Thoracic aorta (tissue), 2 donors: ENCODE measurements at regions not wholly inside any gene's neighbourhood (a gene's known extent, or its start where the extent isn't known, plus 50 kb on each side); places are given as distances from the start of the nearest gene placed in this dataset.

Source experiments
- ATAC-seq: fragments of 150-250 bp; one replicate; pipeline ENCODE4 v1.8.0; 2017; ENCODE audit warnings: low read depth; ENCODE audit not compliant: insufficient number of reproducible peaks, low FRiP score
- DNase-seq: peaks from one replicate; pipeline ENCODE4 v3.0.0-alpha.2; 2020; ENCODE audit warnings: low spot score
- H3K27ac ChIP-seq, 2 donors: fragments of 200-600 bp; sonication (generic); 1 replicate in 1 of 2; 2 replicates in 1 of 2; pipeline ENCODE4 v1.5.1; 2016; ENCODE audit warnings: mild to moderate bottlenecking in 2 of 2, moderate library complexity in 2 of 2
- H3K27me3 ChIP-seq: fragments of 200-600 bp; sonication (generic); replicated peaks from 2 replicates; pipeline ENCODE4 v1.6.0; 2016; ENCODE audit warnings: mild to moderate bottlenecking; ENCODE audit not compliant: insufficient read depth
- H3K36me3 ChIP-seq: fragments of 200-600 bp; sonication (generic); one replicate; pipeline ENCODE4 v1.5.1; 2016
- H3K4me1 ChIP-seq, 2 donors: fragments of 200-600 bp; sonication (generic); 1 replicate in 1 of 2; 2 replicates in 1 of 2; pipeline versions ENCODE4 v1.5.1 to v1.6.0; 2016; ENCODE audit warnings: low read depth in 2 of 2, mild to moderate bottlenecking in 1 of 2; ENCODE audit not compliant: control insufficient read depth in 1 of 2
- H3K4me3 ChIP-seq: fragments of 200-600 bp; sonication (generic); 2 replicates; pipeline ENCODE4 v1.5.1; 2016; ENCODE audit warnings: mild to moderate bottlenecking
- H3K9me3 ChIP-seq: fragments of 200-600 bp; sonication (generic); 2 replicates; pipeline ENCODE4 v1.5.1; 2016
- CTCF ChIP-seq: fragments of 200-600 bp; sonication (generic); IDR thresholded peaks from one replicate; pipeline ENCODE4 v1.5.1; 2019; ENCODE audit warnings: antibody characterized with exemption

- Histone ChIP-seq H3K4me1 (no peaks in the 10 kb centered on the region), H3K4me3 (no peak overlapping the region), H3K36me3 (no peaks in the 10 kb centered on the region), H3K27me3 (no peaks in the 10 kb centered on the region), H3K27ac (no peak overlapping the region), H3K9me3 (peaks cover 7% of the 10 kb centered on the region)
- ATAC-seq = no peak
- no peak for TF ChIP-seq CTCF
- DNase-seq = no peak
Observed at GRCh38 chr3:30962084-30962483, 67.6 kb upstream of the GADL1 start.

DNA sequence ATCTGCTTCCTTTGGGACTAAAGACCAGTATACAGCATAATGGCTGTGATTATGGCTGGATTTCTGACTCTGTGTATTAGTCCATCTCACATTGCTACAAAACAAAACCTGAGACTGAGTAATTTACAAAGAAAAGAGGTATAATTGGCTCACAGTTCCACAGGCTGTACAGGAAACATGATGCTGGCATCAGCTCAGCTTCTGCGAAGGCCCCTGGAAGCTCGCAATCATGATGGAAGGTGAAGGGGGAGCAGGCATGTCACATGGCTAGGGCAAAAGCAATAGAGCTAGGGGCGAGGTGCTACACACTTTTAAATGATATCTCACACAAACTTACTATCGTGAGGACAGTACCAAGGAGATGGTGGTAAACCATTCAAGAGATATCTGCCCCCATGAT, 68.0 kb upstream of the GADL1 start:
- no peaks in the 10 kb centered on the region for H3K27me3 ChIP-seq
- H3K9me3 ChIP-seq = peaks cover 7% of the 10 kb centered on the region
- ATAC-seq (no peak), DNase-seq (no peak)
- TF ChIP-seq CTCF = no peak
- H3K4me1 ChIP-seq = no peaks in the 10 kb centered on the region
- no peak overlapping the region for H3K4me3 ChIP-seq
- H3K27ac ChIP-seq = no peak overlapping the region
- no peaks in the 10 kb centered on the region for H3K36me3 ChIP-seq

DNA sequence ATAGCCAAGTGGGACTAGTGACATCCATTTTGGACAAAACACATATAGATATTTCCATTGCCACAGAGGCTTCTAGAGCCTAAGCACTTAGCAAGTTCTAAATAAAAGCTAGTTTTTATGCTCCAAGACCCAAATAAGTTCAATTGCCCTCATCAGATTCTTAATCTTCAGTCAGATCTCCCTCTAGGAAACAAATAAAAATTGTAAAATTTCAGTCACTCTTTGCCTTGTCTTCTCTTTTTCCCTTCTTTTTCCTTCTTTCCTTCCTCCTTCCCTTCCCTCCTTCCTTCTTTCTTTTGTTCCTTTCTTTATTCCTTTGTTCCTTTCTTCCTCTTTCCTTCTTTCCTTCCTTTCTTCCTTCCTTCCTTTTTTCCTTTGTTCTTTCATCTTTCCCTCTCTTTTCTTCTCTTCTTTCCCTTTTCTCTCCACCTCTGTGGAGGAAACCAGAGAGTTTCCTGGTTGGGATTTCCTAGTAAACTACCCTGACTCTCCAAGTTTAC, 68.8 kb upstream of the GADL1 start:
- Histone ChIP-seq H3K4me1 (no peaks in the 10 kb centered on the region), H3K27ac (no peak overlapping the region), H3K9me3 (peaks cover 7% of the 10 kb centered on the region), H3K27me3 (no peaks in the 10 kb centered on the region), H3K36me3 (no peaks in the 10 kb centered on the region), H3K4me3 (no peak overlapping the region)
- no peak for TF ChIP-seq CTCF
- ATAC-seq (no peak), DNase-seq (no peak)

- Histone ChIP-seq H3K27ac (no peak overlapping the region), H3K4me3 (no peak overlapping the region), H3K36me3 (no peaks in the 10 kb centered on the region), H3K4me1 (no peaks in the 10 kb centered on the region), H3K9me3 (no peaks in the 10 kb centered on the region), H3K27me3 (no peaks in the 10 kb centered on the region)
- no peak for TF ChIP-seq CTCF
- ATAC-seq = no peak
- no peak for DNase-seq
Observed at GRCh38 chr3:30964612-30965011, 70.2 kb upstream of the GADL1 start.

- no peaks in the 10 kb centered on the region for H3K9me3 ChIP-seq
- no peak for TF ChIP-seq CTCF
- ATAC-seq (no peak), DNase-seq (no peak)
- no peaks in the 10 kb centered on the region for H3K4me1 ChIP-seq
- no peaks in the 10 kb centered on the region for H3K27me3 ChIP-seq
- no peaks in the 10 kb centered on the region for H3K36me3 ChIP-seq
- H3K27ac ChIP-seq = no peak overlapping the region
- no peak overlapping the region for H3K4me3 ChIP-seq
Observed at GRCh38 chr3:30966896-30967295, 72.4 kb upstream of the GADL1 start.
